HS-5 (cell line): ENCODE measurements at regions not wholly inside any gene's neighbourhood (a gene's known extent, or its start where the extent isn't known, plus 50 kb on each side); places are given as distances from the start of the nearest gene placed in this dataset.
"Not testable (repeated sequence)": the region's sequence is repeated elsewhere in the genome, so short reads cannot be mapped to it uniquely, and the experiment has no call there.

Experiments used
- DNase-seq: peaks from one replicate; pipeline ENCODE4 v3.0.0-alpha.2; 2012; ENCODE audit warnings: low read depth

GRCh38 chr14:81955123-81955522 lies 421.5 kb upstream of the SEL1L start:
- no peak for DNase-seq

GRCh38 chr14:81960781-81961180 lies 427.1 kb upstream of the SEL1L start:
- no peak for DNase-seq

- no peak for DNase-seq
These were observed 430.2 kb upstream of the SEL1L start for GRCh38 chr14:81963846-81964245.

- no peak for DNase-seq
These were observed 436.7 kb upstream of the SEL1L start for GRCh38 chr14:81970307-81970706.

- DNase-seq = no peak
These were observed 438.3 kb upstream of the SEL1L start for GRCh38 chr14:81971911-81972310.

GRCh38 chr14:81972601-81973000 lies 438.9 kb upstream of the SEL1L start:
- no peak for DNase-seq

GRCh38 chr14:81974543-81974942 lies 440.9 kb upstream of the SEL1L start:
- no peak for DNase-seq

- no peak for DNase-seq
These were observed 447.1 kb upstream of the SEL1L start for GRCh38 chr14:81980601-81981306.

- DNase-seq = no peak
These were observed 447.6 kb upstream of the SEL1L start for GRCh38 chr14:81981307-81981675.

GRCh38 chr14:81982046-81982445 lies 448.4 kb upstream of the SEL1L start:
- no peak for DNase-seq

GRCh38 chr14:81986005-81986404 lies 452.4 kb upstream of the SEL1L start:
- DNase-seq = no peak

- DNase-seq = no peak
These were observed 455.6 kb upstream of the SEL1L start for GRCh38 chr14:81989211-81989610.

GRCh38 chr14:81990312-81990761 lies 456.7 kb upstream of the SEL1L start:
- DNase-seq = peak; percentile 19

- DNase-seq = no peak
These were observed 458.3 kb upstream of the SEL1L start for GRCh38 chr14:81991998-81992397.

GRCh38 chr14:81993432-81993831 lies 459.8 kb upstream of the SEL1L start:
- no peak for DNase-seq

GRCh38 chr14:82003426-82003825 lies 469.8 kb upstream of the SEL1L start:
- DNase-seq = no peak

GRCh38 chr14:82009076-82009475 lies 475.4 kb upstream of the SEL1L start:
- no peak for DNase-seq

- no peak for DNase-seq
These were observed 476.3 kb upstream of the SEL1L start for GRCh38 chr14:82009993-82010392.

- DNase-seq = no peak
These were observed 477.8 kb upstream of the SEL1L start for GRCh38 chr14:82011460-82011859.

GRCh38 chr14:82029038-82029437 lies 495.4 kb upstream of the SEL1L start:
- DNase-seq = no peak

GRCh38 chr14:82035397-82035796 lies 501.7 kb upstream of the SEL1L start:
- no peak for DNase-seq

GRCh38 chr14:82038066-82038465 lies 504.4 kb upstream of the SEL1L start:
- DNase-seq = not testable (repeated sequence)

- DNase-seq = no peak
These were observed 511.7 kb upstream of the SEL1L start for GRCh38 chr14:82045339-82045738.

GRCh38 chr14:82046512-82047226 lies 513.0 kb upstream of the SEL1L start:
- DNase-seq = no peak
